H1 (cell line): ENCODE measurements at regions not wholly inside any gene's neighbourhood (a gene's known extent, or its start where the extent isn't known, plus 50 kb on each side); places are given as distances from the start of the nearest gene placed in this dataset.

Source experiments
- CTCF ChIA-PET: fragments of 300-600 bp; sonication (Branson Sonifier 250); formaldehyde crosslinking; loops from one replicate; lab custom pipeline; 2021; ENCODE audit not compliant: partially characterized antibody; lab: Charles Lee
- POLR2A ChIA-PET: fragments of 300-600 bp; sonication (Branson Sonifier 250); formaldehyde crosslinking; loops from one replicate; lab custom pipeline; 2021; ENCODE audit warnings: inconsistent platforms; ENCODE audit not compliant: partially characterized antibody; lab: Charles Lee
- DNase-seq, 2 experiments: peaks; one replicate each; pipeline versions ENCODE4 v3.0.0 to v3.0.0-alpha.2; 2010 to 2022; ENCODE audit warnings: low spot score in 2 of 2, low read depth in 1 of 2, mixed read lengths in 1 of 2
- FAIRE-seq: peaks from 2 replicates; lab custom pipeline; 2011; peaks lifted over from hg19 to GRCh38; lab: Jason Lieb, UNC
- H2AFZ ChIP-seq: 2 replicates; pipeline ENCODE4 v1.8.1; 2012; ENCODE audit warnings: low read length, inconsistent platforms
- H2AK5ac ChIP-seq: 2 replicates; pipeline ENCODE4 v1.6.1; 2013; ENCODE audit warnings: low read depth, low read length
- H2BK120ac ChIP-seq: replicated peaks from 2 replicates; pipeline ENCODE3; 2013; ENCODE audit warnings: low read depth, low read length, inconsistent platforms
- H2BK12ac ChIP-seq: 2 replicates; pipeline ENCODE4 v1.6.1; 2013; ENCODE audit warnings: low read depth, low read length
- H2BK15ac ChIP-seq: 2 replicates; pipeline ENCODE4 v1.6.1; 2013; ENCODE audit warnings: low read length
- H2BK20ac ChIP-seq: 2 replicates; pipeline ENCODE4 v1.6.1; 2013; ENCODE audit warnings: low read length
- H2BK5ac ChIP-seq: 2 replicates; pipeline ENCODE4 v1.6.1; 2013; ENCODE audit warnings: low read depth, low read length
- H3K14ac ChIP-seq: 2 replicates; pipeline ENCODE4 v1.6.1; 2013; ENCODE audit warnings: inconsistent platforms; ENCODE audit not compliant: insufficient read length
- H3K18ac ChIP-seq: 2 replicates; pipeline ENCODE4 v1.6.1; 2013; ENCODE audit warnings: low read length; ENCODE audit errors: extremely low read depth
- H3K23ac ChIP-seq: 2 replicates; pipeline ENCODE4 v1.6.1; 2013; ENCODE audit warnings: inconsistent platforms; ENCODE audit not compliant: insufficient read length
- H3K23me2 ChIP-seq: 2 replicates; pipeline ENCODE4 v1.6.1; 2013; ENCODE audit warnings: low read depth, low read length
- H3K27ac ChIP-seq: 2 replicates; pipeline ENCODE4 v1.6.1; 2011; ENCODE audit warnings: low read depth, low read length, inconsistent platforms
- H3K27me3 ChIP-seq, 4 experiments: replicated peaks in 1 of 4; 1 replicate in 1 of 4; 2 replicates in 3 of 4; pipeline versions ENCODE4 v1.6.1 to v1.8.1; 2011 to 2013; ENCODE audit warnings: low read length in 3 of 4, mild to moderate bottlenecking in 3 of 4, inconsistent platforms in 2 of 4, mixed read lengths in 2 of 4, moderate library complexity in 1 of 4; ENCODE audit not compliant: control insufficient read depth in 3 of 4, insufficient read depth in 3 of 4; ENCODE audit errors: extremely low read depth in 1 of 4
- H3K36me3 ChIP-seq, 4 experiments: 2 replicates each; pipeline versions ENCODE4 v1.6.1 to v1.8.1; 2011 to 2013; ENCODE audit warnings: mild to moderate bottlenecking in 4 of 4, low read length in 3 of 4, moderate library complexity in 2 of 4, control low read depth in 1 of 4, inconsistent platforms in 1 of 4; ENCODE audit not compliant: insufficient read depth in 4 of 4, control insufficient read depth in 2 of 4
- H3K4ac ChIP-seq: replicated peaks from 2 replicates; pipeline ENCODE3; 2013; ENCODE audit warnings: low read length, low read depth, mixed read lengths, inconsistent platforms; ENCODE audit not compliant: insufficient read length
- H3K4me1 ChIP-seq, 4 experiments: replicated peaks in 1 of 4; 1 replicate in 1 of 4; 2 replicates in 3 of 4; pipeline versions ENCODE4 v1.6.1 to v1.8.1; 2011 to 2013; ENCODE audit warnings: low read length in 3 of 4, inconsistent platforms in 2 of 4, mixed read lengths in 1 of 4; ENCODE audit not compliant: insufficient read depth in 4 of 4, control insufficient read depth in 3 of 4
- H3K4me2 ChIP-seq, 2 experiments: 2 replicates each; pipeline versions ENCODE4 v1.6.1 to v1.8.1; 2011 to 2013; ENCODE audit warnings: low read depth in 2 of 2, low read length in 2 of 2, control low read depth in 1 of 2, inconsistent platforms in 1 of 2, mild to moderate bottlenecking in 1 of 2; ENCODE audit not compliant: insufficient read depth in 1 of 2
- H3K4me3 ChIP-seq, 4 experiments: fragments of 200-600, 300-600 bp in 1 of 4; sonication (generic), shearing (Covaris generic), sonication (Bioruptor Twin) in 1 of 4; 2 replicates each; pipeline versions ENCODE4 v1.5.1 to v1.8.1; 2011 to 2016; ENCODE audit warnings: low read length in 4 of 4, low read depth in 3 of 4, control low read depth in 2 of 4, inconsistent platforms in 2 of 4, mild to moderate bottlenecking in 2 of 4, mixed read lengths in 1 of 4, moderate library complexity in 1 of 4; ENCODE audit not compliant: insufficient read depth in 2 of 4; ENCODE audit errors: extremely low read depth in 1 of 4
- H3K56ac ChIP-seq: replicated peaks from 2 replicates; pipeline ENCODE3; 2013; ENCODE audit warnings: low read depth, mild to moderate bottlenecking, mixed read lengths, low read length, inconsistent platforms; ENCODE audit not compliant: insufficient read length
- H3K79me1 ChIP-seq: 2 replicates; pipeline ENCODE4 v1.6.1; 2013; ENCODE audit warnings: low read depth, low read length, control low read depth
- H3K79me2 ChIP-seq, 2 experiments: 2 replicates each; pipeline versions ENCODE4 v1.6.1 to v1.8.1; 2012 to 2013; ENCODE audit warnings: low read length in 2 of 2, mild to moderate bottlenecking in 2 of 2, inconsistent platforms in 1 of 2; ENCODE audit not compliant: insufficient read depth in 2 of 2, control insufficient read depth in 1 of 2
- H3K9ac ChIP-seq, 4 experiments: replicated peaks in 1 of 4; 1 replicate in 1 of 4; 2 replicates in 3 of 4; pipeline versions ENCODE4 v1.6.1 to v1.8.1; 2011 to 2013; ENCODE audit warnings: low read depth in 3 of 4, low read length in 3 of 4, control low read depth in 2 of 4, mild to moderate bottlenecking in 2 of 4, moderate library complexity in 2 of 4, inconsistent platforms in 1 of 4; ENCODE audit errors: extremely low read depth in 1 of 4
- H3K9me3 ChIP-seq, 2 experiments: 2 replicates each; pipeline versions ENCODE4 v1.6.1 to v1.8.1; 2012 to 2013; ENCODE audit warnings: mild to moderate bottlenecking in 2 of 2, moderate library complexity in 2 of 2, control low read depth in 1 of 2, inconsistent platforms in 1 of 2, low read depth in 1 of 2, low read length in 1 of 2, mixed read lengths in 1 of 2; ENCODE audit not compliant: insufficient read depth in 2 of 2
- H4K20me1 ChIP-seq, 2 experiments: replicated peaks in 1 of 2; 2 replicates each; pipeline versions ENCODE3 to v1.8.1; 2011 to 2013; ENCODE audit warnings: inconsistent platforms in 2 of 2, low read length in 2 of 2, mild to moderate bottlenecking in 1 of 2; ENCODE audit not compliant: insufficient read depth in 2 of 2, control insufficient read depth in 1 of 2
- H4K5ac ChIP-seq: 2 replicates; pipeline ENCODE4 v1.6.1; 2013; ENCODE audit warnings: low read length, low read depth, mixed read lengths, inconsistent platforms; ENCODE audit not compliant: insufficient read length
- H4K8ac ChIP-seq: 2 replicates; pipeline ENCODE4 v1.8.0; 2013; ENCODE audit warnings: mild to moderate bottlenecking, moderate library complexity, low read length, inconsistent platforms; ENCODE audit not compliant: insufficient read depth; ENCODE audit errors: extremely low read depth
- H4K91ac ChIP-seq: replicated peaks from 2 replicates; pipeline ENCODE3; 2013; ENCODE audit warnings: low read length, mixed read lengths, inconsistent platforms; ENCODE audit not compliant: insufficient read length
- CBX5 ChIP-seq: fragments of 300-800, 300-1000 bp; sonication (generic); IDR thresholded peaks from 2 replicates; pipeline ENCODE4 v1.7.1; 2016; ENCODE audit warnings: antibody characterized with exemption, low read length, low read depth
- CBX8 ChIP-seq: fragments of 300-800, 300-1000 bp; sonication (generic); IDR thresholded peaks from 2 replicates; pipeline ENCODE4 v1.7.1; 2016; ENCODE audit warnings: low read depth, low read length, borderline replicate concordance
- CHD2 ChIP-seq: IDR thresholded peaks from 2 replicates; pipeline ENCODE4 v1.6.1; 2012; ENCODE audit warnings: low read length, improper control_type of control experiment
- CREB1 ChIP-seq: IDR thresholded peaks from 2 replicates; pipeline ENCODE4 v1.6.1; 2012; ENCODE audit warnings: inconsistent platforms
- HDAC2 ChIP-seq, 2 experiments: fragments of 300-600 bp in 1 of 2; sonication (generic) in 1 of 2; IDR thresholded peaks; 2 replicates each; pipeline ENCODE4 v1.6.1; 2011 to 2012; ENCODE audit warnings: low read depth in 2 of 2, low read length in 2 of 2, mild to moderate bottlenecking in 2 of 2, moderate library complexity in 2 of 2, borderline replicate concordance in 1 of 2, inconsistent platforms in 1 of 2
- HDAC6 ChIP-seq: IDR thresholded peaks from one replicate; pipeline ENCODE4 v1.7.1; 2012; ENCODE audit warnings: low read depth, mild to moderate bottlenecking, inconsistent platforms, low read length, moderate library complexity
- MAFK ChIP-seq: IDR thresholded peaks from 2 replicates; pipeline ENCODE4 v1.6.1; 2012; ENCODE audit warnings: low read depth, mild to moderate bottlenecking, improper control_type of control experiment, low read length
- RAD21 ChIP-seq, 2 experiments: IDR thresholded peaks in 1 of 2; conservative IDR thresholded peaks in 1 of 2; 2 replicates each; pipeline ENCODE4 v1.6.1; 2011; ENCODE audit warnings: low read depth in 2 of 2, low read length in 2 of 2, improper control_type of control experiment in 1 of 2, inconsistent platforms in 1 of 2, mild to moderate bottlenecking in 1 of 2, moderate library complexity in 1 of 2
- RNF2 ChIP-seq: fragments of 200-900, 300-1000 bp; sonication (generic); IDR thresholded peaks from 2 replicates; pipeline ENCODE4 v1.7.1; 2016; ENCODE audit warnings: borderline replicate concordance, low read depth, mild to moderate bottlenecking, antibody characterized with exemption, low read length; ENCODE audit not compliant: poor library complexity, severe bottlenecking; ENCODE audit errors: missing control alignments
- SIRT6 ChIP-seq: IDR thresholded peaks from one replicate; pipeline ENCODE4 v1.7.1; 2012; ENCODE audit warnings: low read length, inconsistent platforms
- SRF ChIP-seq: IDR thresholded peaks from 2 replicates; pipeline ENCODE4 v1.6.1; 2011; ENCODE audit warnings: mild to moderate bottlenecking, low read depth, low read length, moderate library complexity
- TBP ChIP-seq: IDR thresholded peaks from 2 replicates; pipeline ENCODE4 v1.6.1; 2011; ENCODE audit warnings: low read depth, low read length, improper control_type of control experiment
- TCF12 ChIP-seq: IDR thresholded peaks from 2 replicates; pipeline ENCODE4 v1.6.1; 2011; ENCODE audit warnings: low read depth, mild to moderate bottlenecking, low read length
- TEAD4 ChIP-seq: IDR thresholded peaks from 2 replicates; pipeline ENCODE4 v1.6.1; 2012; ENCODE audit warnings: low read depth, low read length, inconsistent platforms, mixed read lengths
- YY1 ChIP-seq: IDR thresholded peaks from 2 replicates; pipeline ENCODE4 v1.6.1; 2011; ENCODE audit warnings: low read depth, mild to moderate bottlenecking, low read length
- WGBS, 2 experiments: shearing (Covaris generic) in 1 of 2; methylation state at CpG; one replicate each; pipeline versions ENCODE4 v1.1.6 to v1.1.7; 2013 to 2015; ENCODE audit warnings: low lambda C conversion rate in 2 of 2, mixed read lengths in 2 of 2, inconsistent platforms in 1 of 2, low coverage in 1 of 2, missing lambda C conversion rate in 1 of 2; ENCODE audit not compliant: insufficient replicate concordance in 2 of 2, insufficient coverage in 1 of 2, insufficient read length in 1 of 2; ENCODE audit errors: extremely low coverage in 1 of 2, missing lambda C conversion rate in 1 of 2; 5-methylcytosine and 5-hydroxymethylcytosine counted together

GRCh38 chr1:187853505-187853904, 1024.8 kb downstream of the PLA2G4A start:
- Histone ChIP-seq H4K91ac (no peak overlapping the region), H2BK5ac (no peak overlapping the region), H2BK15ac (no peak overlapping the region), H4K5ac (no peak overlapping the region), H2AFZ (no peak overlapping the region), H4K20me1 (no peaks in the 10 kb centered on the region), H2BK20ac (no peak overlapping the region), H3K23ac (no peak overlapping the region), H4K8ac (no peak overlapping the region), H2BK12ac (no peak overlapping the region), H2BK120ac (no peak overlapping the region), H3K4ac (no peak overlapping the region), H3K14ac (no peak overlapping the region), H3K9ac (no peak overlapping the region), H3K79me2 (no peaks in the 10 kb centered on the region), H3K36me3 (no peaks in the 10 kb centered on the region), H3K4me3 (no peak overlapping the region), H2AK5ac (no peak overlapping the region), H3K4me2 (no peak overlapping the region), H3K23me2 (no peaks in the 10 kb centered on the region; the same call in 1 of the 2 replicates), H3K79me1 (no peaks in the 10 kb centered on the region), H3K9me3 (no peaks in the 10 kb centered on the region; a peak in 1 of 4 replicates), H3K4me1 (no peaks in the 10 kb centered on the region), H3K27ac (no peak overlapping the region), H3K56ac (no peak overlapping the region), H3K18ac (no peak overlapping the region), H3K27me3 (no peaks in the 10 kb centered on the region)
- no peak for FAIRE-seq
- TF ChIP-seq SIRT6 (no peak), RNF2 (no peak), CREB1 (no peak), HDAC6 (no peak), CHD2 (no peak), HDAC2 (IDR thresholded peaks at IDR 0.05; ENCODE audit: borderline replicate concordance in 1 of 2, low read depth in 2 of 2, low read length in 2 of 2) (no peak), YY1 (no peak), CBX5 (no peak), RAD21 (IDR thresholded peaks at IDR 0.05 in 1 of 2, conservative IDR thresholded peaks at IDR 0.05 in 1 of 2; ENCODE audit: low read depth in 2 of 2, low read length in 2 of 2) (no peak), TEAD4 (no peak), MAFK (no peak), TBP (no peak), TCF12 (no peak), SRF (no peak), CBX8 (no peak)
- 95% methylated on average over 2 of the region's 2 CpGs; no CpG with 5 or more reads in 1 of the 2 experiments for WGBS, 2 experiments
- no peak for DNase-seq
- POLR2A ChIA-PET: no interaction called here
- CTCF ChIA-PET: no interaction called here
